ENCODE measurements at regions not wholly inside any gene's neighbourhood (a gene's known extent, or its start where the extent isn't known, plus 50 kb on each side); places are given as distances from the start of the nearest gene placed in this dataset.
A peak's percentile ranks its signal among the peaks of the same experiment; 100 is the strongest.
"Not testable (repeated sequence)": the region's sequence is repeated elsewhere in the genome, so short reads cannot be mapped to it uniquely, and the experiment has no call there.

DNA sequence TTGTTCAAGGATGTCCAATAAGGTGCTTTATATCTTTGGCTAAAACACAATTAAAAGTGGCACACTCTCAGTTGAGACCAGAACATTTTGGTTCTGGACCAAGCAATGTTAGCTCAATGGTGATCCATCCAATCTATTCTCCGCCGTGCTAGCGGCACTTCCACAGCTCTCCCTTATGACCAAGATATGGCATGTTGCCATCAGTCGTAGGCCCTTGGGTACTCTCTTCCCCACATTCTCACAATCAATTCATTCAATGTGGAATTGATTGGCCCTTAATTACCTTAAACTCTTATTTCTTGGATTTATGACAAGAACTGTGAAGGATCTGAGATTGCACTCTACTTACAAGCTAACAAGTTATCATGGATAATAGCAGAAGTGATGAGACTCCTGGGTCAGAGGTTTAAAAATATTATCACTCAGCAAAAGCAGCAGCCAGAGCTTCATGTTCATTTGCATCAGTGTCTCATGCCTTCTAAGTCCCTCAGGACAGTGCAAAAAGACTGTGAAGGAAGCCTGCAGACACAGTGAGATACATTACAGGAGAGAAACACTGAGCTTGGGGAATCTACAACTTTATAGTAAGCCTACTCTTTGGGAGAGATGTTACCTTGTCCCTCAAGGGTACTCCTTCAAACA lies 80.0 kb upstream of the ARG1 start:
- H3K36me3 ChIP-seq (ENCODE audit: low read depth, missing control alignments) = no peaks in the 10 kb centered on the region
- H3K9me3 ChIP-seq = no peaks in the 10 kb centered on the region
- intact Hi-C loops (cut with DNase I; ENCODE audit: low total_unique reads) = no loop called here
- H3K4me3 ChIP-seq = no peak overlapping the region
- H3K27me3 ChIP-seq = no peaks in the 10 kb centered on the region
- 65 to 72% methylated on average over 4 of the region's 4 CpGs for WGBS, 2 donors
- TF ChIP-seq POLR2A (IDR thresholded peaks at IDR 0.05) = no peak
- TF ChIP-seq, protein P1, sequence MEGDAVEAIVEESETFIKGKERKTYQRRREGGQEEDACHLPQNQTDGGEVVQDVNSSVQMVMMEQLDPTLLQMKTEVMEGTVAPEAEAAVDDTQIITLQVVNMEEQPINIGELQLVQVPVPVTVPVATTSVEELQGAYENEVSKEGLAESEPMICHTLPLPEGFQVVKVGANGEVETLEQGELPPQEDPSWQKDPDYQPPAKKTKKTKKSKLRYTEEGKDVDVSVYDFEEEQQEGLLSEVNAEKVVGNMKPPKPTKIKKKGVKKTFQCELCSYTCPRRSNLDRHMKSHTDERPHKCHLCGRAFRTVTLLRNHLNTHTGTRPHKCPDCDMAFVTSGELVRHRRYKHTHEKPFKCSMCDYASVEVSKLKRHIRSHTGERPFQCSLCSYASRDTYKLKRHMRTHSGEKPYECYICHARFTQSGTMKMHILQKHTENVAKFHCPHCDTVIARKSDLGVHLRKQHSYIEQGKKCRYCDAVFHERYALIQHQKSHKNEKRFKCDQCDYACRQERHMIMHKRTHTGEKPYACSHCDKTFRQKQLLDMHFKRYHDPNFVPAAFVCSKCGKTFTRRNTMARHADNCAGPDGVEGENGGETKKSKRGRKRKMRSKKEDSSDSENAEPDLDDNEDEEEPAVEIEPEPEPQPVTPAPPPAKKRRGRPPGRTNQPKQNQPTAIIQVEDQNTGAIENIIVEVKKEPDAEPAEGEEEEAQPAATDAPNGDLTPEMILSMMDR (IDR thresholded peaks at IDR 0.05) = no peak
- H3K27ac ChIP-seq = no peak overlapping the region
- no peak for DNase-seq
- no peaks in the 10 kb centered on the region for H3K4me1 ChIP-seq

DNA sequence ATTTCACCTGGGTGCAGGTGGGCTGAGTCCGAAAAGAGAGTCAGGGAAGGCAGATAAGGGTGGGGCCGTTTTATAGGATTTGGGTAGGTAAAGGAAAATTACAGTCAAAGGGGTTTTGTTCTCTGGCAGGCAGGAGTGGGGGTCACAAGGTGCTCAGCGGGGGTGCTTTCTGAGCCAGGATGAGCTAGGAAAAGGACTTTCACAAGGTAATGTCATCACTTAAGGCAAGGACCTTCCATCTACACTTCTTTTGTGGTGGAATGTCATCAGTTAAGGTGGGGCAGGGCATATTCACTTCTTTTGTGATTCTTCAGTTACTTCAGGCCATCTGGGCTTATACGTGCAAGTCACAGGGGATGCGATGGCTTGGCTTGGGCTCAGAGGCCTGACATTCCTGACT lies 68.6 kb upstream of the ARG1 start:
- H3K4me3 ChIP-seq; H3K9me3 ChIP-seq; intact Hi-C loops (cut with DNase I; ENCODE audit: low total_unique reads); DNase-seq; H3K27ac ChIP-seq; H3K36me3 ChIP-seq (ENCODE audit: low read depth, missing control alignments); H3K4me1 ChIP-seq; H3K27me3 ChIP-seq: not testable (repeated sequence)
- WGBS, 2 donors = 82 to 86% methylated on average over 5 of the region's 5 CpGs

DNA sequence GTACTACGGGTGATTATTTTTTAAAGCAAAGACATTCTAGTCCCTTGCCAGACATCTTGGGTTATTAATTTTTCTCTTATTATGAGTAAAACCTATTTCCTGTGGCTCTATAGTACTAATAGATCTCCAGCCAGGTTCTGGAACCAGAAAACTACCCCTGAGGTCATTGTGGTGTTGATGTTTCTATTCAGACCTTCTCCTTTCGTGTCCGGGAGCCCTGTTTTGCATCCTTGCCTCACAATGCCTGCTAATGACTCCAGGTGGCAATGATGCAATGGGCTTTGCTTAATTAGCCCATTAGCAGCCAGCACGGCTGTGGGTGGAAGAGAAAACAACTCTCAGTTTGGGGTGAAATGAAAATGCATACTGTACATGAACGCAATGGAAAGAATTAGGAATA lies 62.9 kb upstream of the ARG1 start:
- Histone ChIP-seq H3K4me3 (no peak overlapping the region), H3K4me1 (no peaks in the 10 kb centered on the region), H3K36me3 (ENCODE audit: low read depth, missing control alignments) (no peaks in the 10 kb centered on the region), H3K27me3 (no peaks in the 10 kb centered on the region), H3K27ac (no peak overlapping the region), H3K9me3 (no peaks in the 10 kb centered on the region)
- no peak for DNase-seq
- intact Hi-C loops (cut with DNase I; ENCODE audit: low total_unique reads) = no loop called here
- TF ChIP-seq POLR2A (IDR thresholded peaks at IDR 0.05) = no peak
- TF ChIP-seq, protein P1 (IDR thresholded peaks at IDR 0.05) = no peak
- 60 to 76% methylated on average over 5 of the region's 5 CpGs for WGBS, 2 donors

DNA sequence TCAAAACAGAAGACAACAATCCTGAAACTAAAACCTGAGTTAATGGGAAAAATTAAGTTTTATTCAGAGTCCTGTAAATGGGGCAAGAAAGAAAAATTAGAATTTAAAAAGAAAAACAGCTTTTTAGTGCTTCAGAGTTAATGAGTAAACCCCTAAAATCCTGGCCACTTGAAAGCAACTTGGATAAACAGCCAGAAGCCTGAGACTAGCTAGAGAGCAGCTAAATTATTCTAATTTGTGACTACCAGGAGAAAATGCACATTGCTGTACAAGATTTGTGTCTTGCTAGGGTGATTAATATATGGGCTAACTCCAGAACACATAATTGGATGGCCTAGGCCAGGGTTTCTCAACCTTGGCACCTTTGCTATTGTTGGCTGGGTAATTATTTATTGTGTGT lies 62.4 kb upstream of the ARG1 start:
- Histone ChIP-seq H3K27ac (no peak overlapping the region), H3K9me3 (no peaks in the 10 kb centered on the region), H3K4me1 (no peaks in the 10 kb centered on the region), H3K27me3 (no peaks in the 10 kb centered on the region), H3K4me3 (no peak overlapping the region), H3K36me3 (ENCODE audit: low read depth, missing control alignments) (no peaks in the 10 kb centered on the region)
- TF ChIP-seq, protein P1 (IDR thresholded peaks at IDR 0.05) = no peak
- TF ChIP-seq POLR2A (IDR thresholded peaks at IDR 0.05) = no peak
- intact Hi-C loops (cut with DNase I; ENCODE audit: low total_unique reads) = no loop called here
- no peak for DNase-seq

DNA sequence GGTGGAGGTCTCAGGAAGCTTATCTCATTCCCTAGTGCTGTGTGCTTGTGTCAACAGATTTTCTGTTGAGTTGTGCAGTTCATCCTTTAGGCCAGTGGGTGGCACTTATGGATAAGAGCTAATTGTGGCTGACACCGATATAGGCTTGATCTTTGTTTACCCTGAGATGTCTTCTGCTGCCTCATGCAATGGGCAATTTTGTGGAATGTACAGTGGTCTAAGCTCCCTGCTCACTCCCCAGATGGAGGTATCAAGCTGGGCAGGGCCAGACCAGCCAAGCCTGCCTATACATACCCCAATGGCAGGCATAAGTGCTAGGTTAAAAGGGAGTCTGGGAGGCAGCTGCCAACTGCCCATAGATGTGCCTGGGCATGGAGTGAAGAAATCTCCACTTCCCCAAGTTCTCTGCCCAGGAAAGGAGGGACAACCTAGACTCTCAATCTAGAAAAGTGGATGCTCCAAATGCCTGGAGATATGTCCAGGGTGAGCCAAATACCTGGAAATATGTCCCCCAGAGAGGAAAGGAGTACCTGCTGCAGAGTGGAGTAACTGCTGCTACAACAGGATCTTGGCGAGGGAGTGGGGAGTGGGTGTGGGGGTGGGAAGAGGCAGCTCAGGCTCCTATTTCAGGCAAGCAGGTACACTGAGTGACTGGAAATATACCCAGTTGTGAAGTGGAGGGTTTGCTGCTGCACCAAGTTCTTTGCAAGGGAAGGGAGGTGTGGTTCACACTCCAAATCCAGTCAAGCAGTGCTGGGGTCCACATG lies 53.2 kb upstream of the ARG1 start:
- DNase-seq = peak; percentile 47
- no peak overlapping the region for H3K27ac ChIP-seq
- no peak for TF ChIP-seq POLR2A (IDR thresholded peaks at IDR 0.05)
- TF ChIP-seq, protein P1 (IDR thresholded peaks at IDR 0.05) = peak; percentile 19 to 60 (median 37)
- H3K9me3 ChIP-seq = peaks cover 3% of the 10 kb centered on the region
- no peak overlapping the region for H3K4me3 ChIP-seq
- WGBS, 2 donors = 44 to 71% methylated on average over 2 of the region's 2 CpGs
- H3K36me3 ChIP-seq (ENCODE audit: low read depth, missing control alignments) = no peaks in the 10 kb centered on the region
- H3K4me1 ChIP-seq = no peaks in the 10 kb centered on the region
- intact Hi-C loops (cut with DNase I; ENCODE audit: low total_unique reads) = no loop called here
- no peaks in the 10 kb centered on the region for H3K27me3 ChIP-seq
